H9 (cell line): ENCODE measurements at regions not wholly inside any gene's neighbourhood (a gene's known extent, or its start where the extent isn't known, plus 50 kb on each side); places are given as distances from the start of the nearest gene placed in this dataset.

Experiments used
- DNase-seq: peaks from one replicate; pipeline ENCODE4 v3.0.0-alpha.2; 2017
- H2AFZ ChIP-seq: one replicate; pipeline ENCODE4 v1.6.1; 2013; ENCODE audit warnings: mild to moderate bottlenecking, low read length, control low read depth, moderate library complexity
- H2AK5ac ChIP-seq: 2 replicates; pipeline ENCODE4 v1.6.1; 2013; ENCODE audit warnings: low read length, control low read depth, mixed read lengths; ENCODE audit not compliant: insufficient read length
- H2BK120ac ChIP-seq: one replicate; pipeline ENCODE4 v1.6.1; 2013; ENCODE audit warnings: low read depth, mild to moderate bottlenecking, low read length, control low read depth, inconsistent platforms; ENCODE audit not compliant: poor library complexity, severe bottlenecking
- H2BK12ac ChIP-seq: 2 replicates; pipeline ENCODE4 v1.6.1; 2013; ENCODE audit warnings: low read length, control low read depth, mixed read lengths, low read depth; ENCODE audit not compliant: insufficient read length
- H2BK15ac ChIP-seq: 2 replicates; pipeline ENCODE4 v1.6.1; 2013; ENCODE audit warnings: low read depth, low read length, control low read depth
- H2BK20ac ChIP-seq: one replicate; pipeline ENCODE4 v1.6.1; 2013; ENCODE audit warnings: low read depth, mild to moderate bottlenecking, low read length, control low read depth, inconsistent platforms; ENCODE audit not compliant: poor library complexity, severe bottlenecking
- H2BK5ac ChIP-seq: 2 replicates; pipeline ENCODE4 v1.6.1; 2013; ENCODE audit warnings: low read length, control low read depth, mixed read lengths; ENCODE audit not compliant: insufficient read length
- H3K14ac ChIP-seq: 2 replicates; pipeline ENCODE4 v1.6.1; 2013; ENCODE audit warnings: low read length, control low read depth; ENCODE audit not compliant: insufficient read depth
- H3K18ac ChIP-seq: 2 replicates; pipeline ENCODE4 v1.6.1; 2013; ENCODE audit warnings: low read depth, mild to moderate bottlenecking, mixed read lengths, low read length, control low read depth; ENCODE audit not compliant: insufficient read length
- H3K23ac ChIP-seq: 2 replicates; pipeline ENCODE4 v1.6.1; 2013; ENCODE audit warnings: low read length, control low read depth, mixed read lengths, low read depth; ENCODE audit not compliant: insufficient read length
- H3K23me2 ChIP-seq: 2 replicates; pipeline ENCODE4 v1.6.1; 2013; ENCODE audit warnings: low read depth, mild to moderate bottlenecking, mixed read lengths, low read length, control low read depth; ENCODE audit not compliant: insufficient read length, poor library complexity, severe bottlenecking
- H3K27ac ChIP-seq: 2 replicates; pipeline ENCODE4 v1.5.1; 2013; ENCODE audit warnings: low read length, control low read depth, mixed read lengths, low read depth; ENCODE audit not compliant: insufficient read length
- H3K27me3 ChIP-seq: 2 replicates; pipeline ENCODE4 v1.6.1; 2013; ENCODE audit warnings: low read length, control low read depth, inconsistent platforms; ENCODE audit not compliant: insufficient read depth
- H3K4ac ChIP-seq: 2 replicates; pipeline ENCODE4 v1.6.1; 2013; ENCODE audit warnings: low read depth, mild to moderate bottlenecking, control low read depth, inconsistent platforms, low read length, moderate library complexity
- H3K4me1 ChIP-seq: 2 replicates; pipeline ENCODE4 v1.6.1; 2013; ENCODE audit warnings: low read length, control low read depth, inconsistent platforms; ENCODE audit not compliant: insufficient read depth
- H3K4me2 ChIP-seq: 2 replicates; pipeline ENCODE4 v1.6.1; 2013; ENCODE audit warnings: low read length, control low read depth, mixed read lengths; ENCODE audit not compliant: insufficient read length, insufficient read depth
- H3K56ac ChIP-seq: 2 replicates; pipeline ENCODE4 v1.6.1; 2013; ENCODE audit warnings: low read depth, mild to moderate bottlenecking, mixed read lengths, low read length, control low read depth; ENCODE audit not compliant: insufficient read length
- H3K79me1 ChIP-seq: 2 replicates; pipeline ENCODE4 v1.6.1; 2013; ENCODE audit warnings: low read depth, mild to moderate bottlenecking, moderate library complexity, low read length, control low read depth, inconsistent platforms; ENCODE audit not compliant: insufficient read depth, poor library complexity, severe bottlenecking
- H3K79me2 ChIP-seq: 2 replicates; pipeline ENCODE4 v1.6.1; 2013; ENCODE audit warnings: low read length, control low read depth, inconsistent platforms; ENCODE audit not compliant: insufficient read depth
- H3K9ac ChIP-seq: 2 replicates; pipeline ENCODE4 v1.6.1; 2013; ENCODE audit warnings: low read length, control low read depth, mixed read lengths; ENCODE audit not compliant: insufficient read length; ENCODE audit errors: extremely low read depth
- H3K9me3 ChIP-seq: one replicate; pipeline ENCODE4 v1.6.1; 2013; ENCODE audit warnings: low read depth, low read length, inconsistent platforms; ENCODE audit not compliant: control insufficient read depth
- H3T11ph ChIP-seq: one replicate; pipeline ENCODE4 v1.6.1; 2013; ENCODE audit warnings: mild to moderate bottlenecking, low read length, control low read depth, inconsistent platforms
- H4K20me1 ChIP-seq: one replicate; pipeline ENCODE4 v1.6.1; 2013; ENCODE audit not compliant: control insufficient read depth, insufficient read length, insufficient read depth
- H4K5ac ChIP-seq: 2 replicates; pipeline ENCODE4 v1.6.1; 2013; ENCODE audit warnings: low read depth, mild to moderate bottlenecking, mixed read lengths, low read length, control low read depth; ENCODE audit not compliant: insufficient read length
- H4K8ac ChIP-seq: replicated peaks from 2 replicates; pipeline ENCODE4 v1.6.1; 2013; ENCODE audit warnings: low read length, control low read depth, mixed read lengths, low read depth; ENCODE audit not compliant: insufficient read length
- H4K91ac ChIP-seq: 2 replicates; pipeline ENCODE4 v1.6.1; 2013; ENCODE audit warnings: low read depth, mild to moderate bottlenecking, moderate library complexity, mixed read lengths, low read length, control low read depth; ENCODE audit not compliant: insufficient read length
- H3K27ac Mint-ChIP-seq, 3 experiments: 2 replicates in 2 of 3; 3 replicates in 1 of 3; pipeline ENCODE4 v1.8.0; 2020 to 2021; ENCODE audit warnings: mixed read lengths in 3 of 3, mild to moderate bottlenecking in 1 of 3, moderate library complexity in 1 of 3
- H3K27me3 Mint-ChIP-seq: 2 replicates; pipeline ENCODE4 v1.8.0; 2021; ENCODE audit warnings: low read depth, mild to moderate bottlenecking, moderate library complexity, mixed read lengths
- H3K36me3 Mint-ChIP-seq, 3 experiments: 2 replicates in 2 of 3; 3 replicates in 1 of 3; pipeline ENCODE4 v1.8.0; 2020 to 2021; ENCODE audit warnings: low read depth in 3 of 3, mixed read lengths in 3 of 3; ENCODE audit not compliant: insufficient read depth in 1 of 3
- H3K4me1 Mint-ChIP-seq, 2 experiments: 2 replicates each; pipeline ENCODE4 v1.8.0; 2020; ENCODE audit warnings: mixed read lengths in 2 of 2
- H3K4me3 Mint-ChIP-seq, 2 experiments: 2 replicates in 1 of 2; 3 replicates in 1 of 2; pipeline ENCODE4 v1.8.0; 2020 to 2021; ENCODE audit warnings: mild to moderate bottlenecking in 2 of 2, mixed read lengths in 2 of 2, moderate library complexity in 1 of 2
- H3K9me3 Mint-ChIP-seq, 2 experiments: 2 replicates in 1 of 2; 3 replicates in 1 of 2; pipeline ENCODE4 v1.8.0; 2020; ENCODE audit warnings: mild to moderate bottlenecking in 2 of 2, mixed read lengths in 2 of 2, moderate library complexity in 1 of 2
- WGBS: extraction: QIAGEN DNeasy Blood & Tissue Kit; methylation state at CpG from one replicate; pipeline ENCODE4 v1.1.7; 2013; ENCODE audit warnings: missing lambda C conversion rate, low lambda C conversion rate, mixed read lengths; ENCODE audit not compliant: insufficient read length; ENCODE audit errors: extremely low coverage; 5-methylcytosine and 5-hydroxymethylcytosine counted together
- TF ChIP-seq, protein P1 (sequence below): fragments of 200-600 bp; sonication (generic); conservative IDR thresholded peaks from 3 replicates; pipeline ENCODE4 v1.8.0; 2021; ENCODE audit warnings: antibody characterized with exemption, mild to moderate bottlenecking

DNA sequence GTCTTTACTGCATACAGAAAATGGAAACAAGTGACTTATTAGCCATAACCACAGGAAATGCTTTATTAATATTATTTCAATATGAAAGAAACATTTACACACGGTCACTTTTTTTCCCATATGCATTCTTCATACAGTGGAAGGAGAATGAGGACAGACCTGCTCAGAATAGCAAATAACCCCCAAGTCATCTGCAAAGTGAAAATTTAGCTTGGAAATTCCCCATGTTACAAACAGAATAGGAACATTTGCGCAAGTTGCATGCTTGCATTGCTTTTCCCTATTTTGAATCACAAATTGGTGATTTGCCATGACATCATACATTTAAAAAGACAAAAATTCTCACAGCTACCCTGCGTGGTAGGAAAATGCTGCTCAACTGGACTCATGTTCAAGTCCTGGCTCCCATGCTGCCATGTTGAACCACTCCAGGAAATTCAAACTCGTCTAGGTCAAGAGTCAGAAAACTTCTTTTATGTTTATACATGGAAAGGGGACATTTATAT lies 102.0 kb downstream of the GP2 start:
- Histone ChIP-seq H2BK20ac (no peak overlapping the region), H3K9me3 (no peaks in the 10 kb centered on the region), H3K79me2 (no peaks in the 10 kb centered on the region), H2AFZ (no peak overlapping the region), H3K23ac (no peak overlapping the region), H3K27ac (no peak overlapping the region), H2BK12ac (no peak overlapping the region), H4K5ac (no peak overlapping the region), H3K27me3 (no peaks in the 10 kb centered on the region), H3K18ac (no peak overlapping the region), H4K91ac (no peak overlapping the region), H4K20me1 (no peaks in the 10 kb centered on the region), H2BK120ac (no peak overlapping the region), H3K9ac (no peak overlapping the region), H3K79me1 (no peaks in the 10 kb centered on the region), H3K23me2 (no peaks in the 10 kb centered on the region), H3K4me1 (no peaks in the 10 kb centered on the region), H4K8ac (no peak overlapping the region), H3K4ac (no peak overlapping the region), H2BK15ac (no peak overlapping the region), H3K4me2 (no peak overlapping the region), H3T11ph (no peak overlapping the region), H3K14ac (no peak overlapping the region), H2BK5ac (no peak overlapping the region), H3K56ac (no peak overlapping the region), H2AK5ac (no peak overlapping the region)
- Mint-ChIP-seq H3K27me3 (no peaks in the 10 kb centered on the region; the same call in none of the 2 replicates), H3K4me1 (peaks cover 14 to 17% of the 10 kb centered on the region in 2 experiments), H3K36me3 (peaks cover 3 to 8% (median 4%) of the 10 kb centered on the region in 3 experiments; a peak in 4 of 7 replicates), H3K27ac (no peak overlapping the region), H3K9me3 (peaks cover 9 to 11% of the 10 kb centered on the region in 2 experiments), H3K4me3 (no peak overlapping the region)
- WGBS: no CpG with 5 or more reads among the region's 4 CpGs
- TF ChIP-seq, protein P1, sequence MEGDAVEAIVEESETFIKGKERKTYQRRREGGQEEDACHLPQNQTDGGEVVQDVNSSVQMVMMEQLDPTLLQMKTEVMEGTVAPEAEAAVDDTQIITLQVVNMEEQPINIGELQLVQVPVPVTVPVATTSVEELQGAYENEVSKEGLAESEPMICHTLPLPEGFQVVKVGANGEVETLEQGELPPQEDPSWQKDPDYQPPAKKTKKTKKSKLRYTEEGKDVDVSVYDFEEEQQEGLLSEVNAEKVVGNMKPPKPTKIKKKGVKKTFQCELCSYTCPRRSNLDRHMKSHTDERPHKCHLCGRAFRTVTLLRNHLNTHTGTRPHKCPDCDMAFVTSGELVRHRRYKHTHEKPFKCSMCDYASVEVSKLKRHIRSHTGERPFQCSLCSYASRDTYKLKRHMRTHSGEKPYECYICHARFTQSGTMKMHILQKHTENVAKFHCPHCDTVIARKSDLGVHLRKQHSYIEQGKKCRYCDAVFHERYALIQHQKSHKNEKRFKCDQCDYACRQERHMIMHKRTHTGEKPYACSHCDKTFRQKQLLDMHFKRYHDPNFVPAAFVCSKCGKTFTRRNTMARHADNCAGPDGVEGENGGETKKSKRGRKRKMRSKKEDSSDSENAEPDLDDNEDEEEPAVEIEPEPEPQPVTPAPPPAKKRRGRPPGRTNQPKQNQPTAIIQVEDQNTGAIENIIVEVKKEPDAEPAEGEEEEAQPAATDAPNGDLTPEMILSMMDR: no peak
- no peak for DNase-seq
